Non-pigmented ciliary epithelial cell (primary cell): ENCODE measurements at regions not wholly inside any gene's neighbourhood (a gene's known extent, or its start where the extent isn't known, plus 50 kb on each side); places are given as distances from the start of the nearest gene placed in this dataset.
A peak's percentile ranks its signal among the peaks of the same experiment; 100 is the strongest.
"Not testable (repeated sequence)": the region's sequence is repeated elsewhere in the genome, so short reads cannot be mapped to it uniquely, and the experiment has no call there.

Experiments
- DNase-seq: peaks from one replicate; pipeline ENCODE4 v3.0.0-alpha.2; 2010; ENCODE audit warnings: low read depth

DNA sequence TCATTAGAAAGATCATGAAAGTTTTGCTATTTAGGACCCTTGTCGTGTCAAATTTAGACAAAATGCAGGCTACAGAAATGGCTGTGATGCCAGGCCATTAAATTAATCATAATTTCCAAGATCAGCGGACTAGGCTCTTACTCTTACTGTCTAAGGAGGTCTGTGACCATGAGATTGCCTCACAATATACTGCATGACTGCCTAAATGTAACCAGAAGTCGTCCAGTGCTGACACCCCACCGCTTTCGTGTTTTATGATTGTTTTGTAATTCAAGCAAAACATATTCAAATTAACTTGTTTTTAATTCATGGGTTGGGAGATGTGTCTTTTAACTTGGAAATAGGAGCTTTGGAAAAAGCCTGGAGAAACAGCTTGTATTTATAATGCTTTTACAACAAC is 947.5 kb downstream of the BRINP3 start:
- DNase-seq, result no peak

DNA sequence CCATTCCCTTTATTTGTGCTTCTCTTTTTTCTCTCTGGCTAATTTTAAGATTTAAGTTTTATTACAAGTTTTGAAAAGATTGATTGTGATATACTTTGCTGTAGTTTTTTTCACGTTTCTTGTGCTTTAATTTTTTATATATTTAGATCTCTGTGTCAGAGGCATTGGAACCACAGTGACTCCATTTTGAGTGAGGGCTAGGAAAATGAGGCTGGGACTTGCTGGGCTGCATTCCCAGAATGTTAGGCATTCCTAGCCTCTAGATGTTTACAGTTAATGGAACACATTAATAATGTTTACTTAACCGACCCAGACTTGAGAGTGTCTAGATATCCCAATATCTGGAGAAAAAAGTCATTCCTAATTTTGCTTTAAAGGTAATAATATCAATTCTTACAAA is 939.4 kb downstream of the BRINP3 start:
- no peak for DNase-seq

DNA sequence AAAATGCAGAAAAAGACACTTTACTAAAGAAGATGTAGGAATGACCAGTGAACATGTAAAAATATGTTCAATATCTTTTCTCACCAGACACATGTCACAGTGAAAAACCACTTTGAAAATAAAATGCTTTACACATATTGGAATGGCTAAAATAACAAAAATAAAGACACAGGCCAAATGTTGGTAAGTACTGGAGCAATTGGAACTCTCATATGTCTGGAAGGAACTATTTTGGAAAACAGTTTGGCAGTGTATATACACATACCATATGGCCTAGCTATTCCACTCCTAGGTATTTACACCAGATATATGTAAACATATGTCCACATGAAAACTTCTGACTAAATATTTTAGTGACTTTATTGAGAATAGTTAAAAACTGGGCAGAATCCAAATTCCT is 927.2 kb downstream of the BRINP3 start:
- DNase-seq, result no peak

DNA sequence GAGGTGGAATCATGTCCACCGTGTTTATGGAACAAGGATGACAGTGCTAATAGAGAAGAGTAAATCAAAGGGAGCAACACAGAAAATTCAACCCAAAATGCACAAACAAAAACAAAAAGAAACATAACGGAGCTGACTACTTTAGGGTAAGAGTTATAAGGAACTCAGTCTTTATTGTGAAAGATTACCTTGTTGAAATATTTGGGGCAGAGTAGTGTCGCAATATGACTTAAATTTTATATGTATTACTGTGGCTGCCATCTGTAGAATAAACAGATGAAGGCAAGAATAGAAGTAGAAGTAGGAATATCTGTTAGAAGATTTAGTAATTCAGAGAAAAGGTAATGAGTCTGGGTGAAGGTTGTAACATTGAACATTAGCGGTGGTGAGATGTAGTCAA is 913.9 kb downstream of the BRINP3 start:
- DNase-seq, result no peak

DNA sequence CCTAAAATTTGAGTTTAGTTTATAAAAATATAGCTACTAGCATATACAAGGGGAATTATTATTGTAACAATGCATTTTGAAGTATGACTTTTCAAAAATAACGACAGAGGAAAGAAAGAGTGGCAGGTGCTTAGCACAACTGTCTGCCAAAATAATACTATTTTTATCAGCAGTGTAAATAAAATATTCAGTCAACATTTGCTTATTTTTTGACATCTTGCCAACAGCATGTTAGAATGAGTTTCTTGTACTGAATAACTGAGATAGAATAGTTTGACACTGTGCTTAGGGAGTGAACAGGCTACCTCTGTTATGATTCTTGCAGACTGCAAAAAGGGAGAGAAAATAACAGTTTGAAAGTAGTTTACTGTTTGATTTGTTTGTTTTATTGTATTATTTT is 909.8 kb downstream of the BRINP3 start:
- DNase-seq, result no peak

DNA sequence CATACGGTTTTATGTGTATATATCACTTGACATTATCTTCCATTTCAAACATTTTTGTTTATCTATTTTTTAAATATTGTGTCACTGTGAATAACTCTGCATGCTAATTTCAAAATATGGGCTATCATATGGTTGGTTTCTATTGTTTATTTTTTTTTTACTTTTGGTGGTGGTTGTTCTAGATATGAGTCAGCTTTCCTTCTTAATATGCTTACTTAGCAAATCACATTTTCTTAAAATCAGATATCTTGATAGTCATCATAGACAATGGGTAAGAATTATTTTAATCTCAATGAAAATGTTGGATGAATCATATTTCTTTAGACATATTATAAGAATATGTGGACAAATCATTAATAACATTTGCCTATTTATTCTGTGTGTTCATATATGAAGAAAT is 881.5 kb downstream of the BRINP3 start:
- DNase-seq, result no peak

- no peak for DNase-seq
These were observed 880.6 kb downstream of the BRINP3 start for GRCh38 chr1:189597083-189597482.

DNA sequence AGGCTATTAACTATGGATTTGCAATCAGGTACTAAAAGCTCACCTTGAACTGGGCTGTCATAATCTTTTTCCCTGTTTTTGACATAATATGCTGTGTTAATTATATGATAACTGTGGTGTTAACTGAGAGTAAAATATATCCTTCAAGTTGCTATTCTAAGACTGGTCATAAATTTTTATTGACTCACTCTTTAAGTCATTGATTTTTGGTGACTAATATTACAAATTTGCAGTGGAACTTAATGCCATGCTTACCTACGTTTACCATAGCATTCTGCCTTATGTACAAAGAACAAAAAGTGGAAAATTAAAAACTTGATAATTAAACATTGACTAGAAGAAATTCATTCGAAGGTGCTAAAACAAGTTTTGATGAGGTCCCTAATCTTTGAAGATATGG is 872.4 kb downstream of the BRINP3 start:
- DNase-seq, result no peak

GRCh38 chr1:189606047-189606446 is 871.6 kb downstream of the BRINP3 start:
- no peak for DNase-seq

DNA sequence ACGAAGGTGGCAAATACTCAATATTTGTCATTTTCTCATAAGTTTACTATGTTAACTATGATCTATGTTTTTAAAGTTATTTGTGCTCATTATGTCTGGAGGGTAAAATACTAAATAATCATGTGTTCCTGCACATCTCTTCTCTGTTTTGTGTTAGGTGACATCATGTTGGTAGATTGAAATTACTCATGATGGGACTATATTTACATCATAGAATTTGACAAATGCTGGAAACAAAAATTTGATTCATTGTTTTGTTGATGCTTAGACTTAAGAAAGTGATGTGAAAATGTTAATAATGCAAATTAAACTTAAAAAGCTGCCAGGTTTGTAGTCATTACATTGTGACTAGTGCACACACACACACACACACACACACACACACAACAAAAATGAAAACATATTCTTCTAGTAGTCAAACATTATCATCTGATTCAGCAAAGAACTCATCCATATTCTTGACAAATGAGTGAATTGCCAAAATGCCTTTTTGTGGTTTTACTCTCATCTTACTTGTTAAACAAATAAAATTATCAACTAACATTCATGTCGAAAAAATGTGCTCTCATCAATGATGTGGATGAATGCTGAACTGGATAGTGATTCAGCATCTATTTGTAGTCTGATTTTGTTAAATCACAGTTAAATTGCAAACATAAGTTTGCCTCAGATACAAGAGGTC is 870.7 kb downstream of the BRINP3 start:
- peak; percentile 78 for DNase-seq

DNA sequence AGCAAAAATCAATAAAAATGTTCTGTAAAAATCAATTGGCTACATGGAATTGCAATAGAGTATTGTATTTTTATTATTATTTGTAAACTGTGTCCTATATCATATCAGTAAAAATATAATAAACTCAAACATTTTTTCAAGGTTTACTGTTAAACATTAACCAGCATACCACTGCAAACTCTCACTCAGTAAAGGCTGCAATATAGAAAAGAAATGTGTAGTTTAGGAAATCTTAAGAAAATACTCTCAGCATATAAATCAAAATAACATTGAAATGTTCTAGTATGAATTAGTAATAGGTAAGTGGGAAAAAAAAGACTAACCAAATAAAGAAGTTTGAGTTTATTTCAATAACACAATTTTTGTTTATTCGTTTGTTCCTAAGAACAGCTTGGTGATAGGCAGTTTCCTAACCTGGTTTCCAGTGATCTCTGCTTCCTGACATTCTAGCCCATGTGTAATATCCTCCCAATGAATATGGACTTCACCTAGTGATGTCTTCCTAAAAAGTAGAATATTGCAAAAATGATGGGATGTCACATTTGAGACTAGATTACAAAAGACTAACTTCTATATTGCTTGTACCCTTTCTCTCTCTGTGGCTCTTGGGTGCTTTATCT is 870.1 kb downstream of the BRINP3 start:
- no peak for DNase-seq

- no peak for DNase-seq
These were observed 868.5 kb downstream of the BRINP3 start for GRCh38 chr1:189609167-189609566.

DNA sequence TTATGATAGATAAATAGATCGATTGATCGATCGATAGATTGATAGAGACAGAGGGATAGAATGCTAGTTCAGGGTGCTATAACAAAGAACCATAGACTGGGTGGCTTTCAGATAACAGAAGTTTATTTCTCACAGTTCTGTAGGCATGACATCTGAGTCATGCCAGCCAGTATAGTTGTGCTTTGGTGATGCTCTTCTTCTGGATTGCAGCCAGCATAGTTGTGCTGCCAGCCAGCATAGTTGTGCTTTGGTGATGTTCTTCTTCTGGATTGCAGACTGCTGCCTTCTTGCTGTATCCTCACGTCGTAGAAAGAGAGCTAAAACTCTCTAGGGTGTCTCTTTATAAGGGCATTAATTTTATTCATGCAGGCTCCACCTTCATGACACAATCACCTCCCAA is 860.8 kb downstream of the BRINP3 start:
- DNase-seq, result no peak

- peak; percentile 82 for DNase-seq
These were observed 857.9 kb downstream of the BRINP3 start for GRCh38 chr1:189619682-189620332.

- DNase-seq, result no peak
These were observed 857.2 kb downstream of the BRINP3 start for GRCh38 chr1:189620471-189620870.

DNA sequence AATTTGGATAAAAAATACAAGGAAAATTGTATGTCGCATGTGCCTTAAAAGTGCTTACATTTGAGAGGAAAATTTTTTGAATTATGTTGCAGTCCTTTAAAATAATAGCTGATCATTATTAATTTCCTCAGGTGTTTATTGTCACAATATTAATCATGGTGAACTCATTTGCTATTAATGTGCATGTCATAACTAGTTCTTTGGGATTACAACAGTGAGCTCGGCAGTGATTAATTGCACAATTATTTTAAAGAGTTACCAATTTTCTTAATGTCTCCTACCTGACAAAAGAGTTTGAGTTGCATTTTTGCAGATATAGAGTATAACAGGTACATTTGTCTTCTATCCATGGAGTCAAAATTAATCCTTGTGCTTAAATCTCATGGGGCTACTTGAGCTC is 854.3 kb downstream of the BRINP3 start:
- DNase-seq, result no peak

- DNase-seq, result no peak
These were observed 850.2 kb downstream of the BRINP3 start for GRCh38 chr1:189627427-189627826.

DNA sequence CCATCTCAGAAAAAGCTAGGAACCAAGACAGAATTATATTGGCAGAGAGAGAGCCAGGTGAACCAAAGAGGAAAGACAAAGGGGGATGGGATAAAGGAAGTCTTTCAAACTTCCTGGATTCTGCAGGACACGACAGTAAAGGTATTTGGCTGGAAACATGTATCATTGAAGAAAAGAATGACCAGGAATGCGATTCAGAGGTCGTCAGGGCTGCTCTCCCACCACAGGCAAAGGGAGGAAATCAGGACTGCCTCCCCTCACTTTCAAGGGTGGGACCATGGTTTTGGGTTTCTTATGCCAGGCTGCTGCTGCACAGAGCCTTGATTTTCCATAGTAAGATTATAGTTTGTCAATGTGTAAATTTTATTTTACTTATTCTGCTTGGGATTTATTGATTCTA is 848.8 kb downstream of the BRINP3 start:
- DNase-seq, result no peak

DNA sequence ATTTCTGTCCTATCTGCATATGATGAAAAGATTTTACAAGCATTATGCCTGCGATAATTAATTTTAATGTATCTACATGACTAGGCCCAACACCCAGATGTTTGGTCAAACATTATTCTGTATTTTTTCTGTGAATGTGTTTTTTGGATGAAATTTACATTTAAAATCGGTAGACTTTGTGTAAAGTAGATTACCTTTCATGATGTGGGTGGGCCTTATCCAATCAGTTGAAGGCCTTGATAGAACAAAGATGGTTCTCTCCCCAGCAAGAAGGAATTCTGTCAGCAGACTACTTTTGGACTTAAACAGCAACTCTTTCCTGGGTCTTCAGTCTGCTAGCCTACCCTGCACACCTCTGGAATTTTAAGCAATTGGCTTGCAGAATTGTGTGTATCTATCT is 844.0 kb downstream of the BRINP3 start:
- no peak for DNase-seq

GRCh38 chr1:189637041-189637440 is 840.6 kb downstream of the BRINP3 start:
- no peak for DNase-seq

DNA sequence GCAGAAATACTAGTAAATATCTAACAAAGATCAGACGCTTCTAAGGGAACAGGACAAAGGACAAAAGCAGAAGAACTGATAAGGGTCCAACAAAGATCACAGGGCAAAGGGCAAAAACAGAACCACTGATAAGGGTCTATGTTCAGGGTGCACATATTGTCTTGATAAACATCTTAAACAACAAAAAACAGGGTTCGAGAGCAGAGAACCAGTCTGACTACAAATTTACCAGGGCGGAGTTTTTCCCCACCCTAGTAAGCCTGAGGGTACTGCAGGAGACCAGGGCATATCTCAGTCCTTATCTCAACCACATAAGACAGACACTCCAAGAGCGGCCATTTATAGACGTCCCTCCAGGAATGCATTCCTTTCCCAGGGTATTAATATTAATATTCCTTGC is 833.5 kb downstream of the BRINP3 start:
- DNase-seq, result not testable (repeated sequence)

DNA sequence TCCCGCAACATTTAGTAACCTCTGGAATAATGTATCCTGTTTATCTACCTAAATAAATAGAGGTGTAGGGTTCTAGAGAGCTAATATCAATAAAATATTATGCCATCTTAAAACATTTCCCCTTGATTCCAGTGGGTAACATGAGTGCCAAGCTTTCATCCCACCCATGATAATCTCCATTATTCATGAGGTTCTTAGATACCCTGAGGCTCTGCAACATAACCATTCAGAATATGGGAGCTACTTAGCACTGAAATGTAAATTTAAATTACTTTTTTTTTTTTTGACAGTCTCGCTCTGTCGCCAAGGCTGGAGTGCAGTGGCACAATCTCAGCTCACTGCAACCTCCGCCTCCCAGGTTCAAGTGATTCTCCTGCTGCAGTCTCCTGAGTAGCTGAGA is 832.7 kb downstream of the BRINP3 start:
- no peak for DNase-seq

GRCh38 chr1:189646066-189646465 is 831.6 kb downstream of the BRINP3 start:
- DNase-seq, result no peak

GRCh38 chr1:189654906-189655305 is 822.8 kb downstream of the BRINP3 start:
- DNase-seq, result peak; percentile 11
